H1 (cell line): ENCODE measurements at regions not wholly inside any gene's neighbourhood (a gene's known extent, or its start where the extent isn't known, plus 50 kb on each side); places are given as distances from the start of the nearest gene placed in this dataset.

Experiments used
- ATF2 ChIP-seq: IDR thresholded peaks from 2 replicates; pipeline ENCODE4 v1.6.1; 2012; ENCODE audit warnings: low read length, inconsistent platforms
- ATF3 ChIP-seq: IDR thresholded peaks from 2 replicates; pipeline ENCODE4 v1.6.1; 2011; ENCODE audit warnings: low read depth, mild to moderate bottlenecking, low read length; ENCODE audit not compliant: insufficient read depth
- BACH1 ChIP-seq: IDR thresholded peaks from 2 replicates; pipeline ENCODE4 v1.6.1; 2012; ENCODE audit warnings: low read length, improper control_type of control experiment
- CTCF ChIP-seq, 3 experiments: IDR thresholded peaks; 1 replicate in 2 of 3; 2 replicates in 1 of 3; pipeline versions ENCODE4 v1.5.1 to v1.6.1; 2011; ENCODE audit warnings: low read length in 3 of 3, mild to moderate bottlenecking in 3 of 3, inconsistent platforms in 2 of 3, low read depth in 1 of 3, moderate library complexity in 1 of 3; ENCODE audit not compliant: insufficient read depth in 1 of 3; ENCODE audit errors: control extremely low read depth in 1 of 3
- EP300 ChIP-seq, 2 experiments: IDR thresholded peaks; 1 replicate in 1 of 2; 2 replicates in 1 of 2; pipeline ENCODE4 v1.6.1; 2011 to 2012; ENCODE audit warnings: low read depth in 2 of 2, low read length in 2 of 2, mild to moderate bottlenecking in 2 of 2, borderline replicate concordance in 1 of 2, inconsistent platforms in 1 of 2, moderate library complexity in 1 of 2
- POLR2A ChIP-seq, 2 experiments: IDR thresholded peaks; 1 replicate in 1 of 2; 2 replicates in 1 of 2; pipeline ENCODE4 v1.6.1; 2011; ENCODE audit warnings: low read depth in 2 of 2, low read length in 2 of 2, mild to moderate bottlenecking in 2 of 2; ENCODE audit errors: control extremely low read depth in 1 of 2
- POLR2AphosphoS5 ChIP-seq: IDR thresholded peaks from 2 replicates; pipeline ENCODE4 v1.6.1; 2011; ENCODE audit warnings: low read depth, low read length
- RAD21 ChIP-seq, 2 experiments: IDR thresholded peaks in 1 of 2; conservative IDR thresholded peaks in 1 of 2; 2 replicates each; pipeline ENCODE4 v1.6.1; 2011; ENCODE audit warnings: low read depth in 2 of 2, low read length in 2 of 2, improper control_type of control experiment in 1 of 2, inconsistent platforms in 1 of 2, mild to moderate bottlenecking in 1 of 2, moderate library complexity in 1 of 2

- TF ChIP-seq CTCF (IDR thresholded peaks at IDR 0.05; ENCODE audit: control extremely low read depth in 1 of 3, insufficient read depth in 1 of 3, low read depth in 1 of 3, low read length in 3 of 3) (no peak), ATF2 (no peak), EP300 (IDR thresholded peaks at IDR 0.05; ENCODE audit: borderline replicate concordance in 1 of 2, low read depth in 2 of 2, low read length in 2 of 2) (no peak), RAD21 (IDR thresholded peaks at IDR 0.05 in 1 of 2, conservative IDR thresholded peaks at IDR 0.05 in 1 of 2; ENCODE audit: low read depth in 2 of 2, low read length in 2 of 2) (no peak), POLR2AphosphoS5 (no peak), BACH1 (no peak), POLR2A (IDR thresholded peaks at IDR 0.05; ENCODE audit: control extremely low read depth in 1 of 2, low read depth in 2 of 2, low read length in 2 of 2) (no peak), ATF3 (no peak)
These were observed 1080.2 kb downstream of the SUCLG1 start for GRCh38 chr2:83378921-83379320.
